HL-60 (cell line): ENCODE measurements at regions not wholly inside any gene's neighbourhood (a gene's known extent, or its start where the extent isn't known, plus 50 kb on each side); places are given as distances from the start of the nearest gene placed in this dataset.

ENCODE experiments used
- GABPA ChIP-seq: IDR thresholded peaks from 2 replicates; pipeline ENCODE4 v1.6.1; 2012; ENCODE audit warnings: low read depth
- POLR2AphosphoS5 ChIP-seq: IDR thresholded peaks from 2 replicates; pipeline ENCODE4 v1.6.1; 2012; ENCODE audit warnings: low read depth
- SPI1 ChIP-seq: IDR thresholded peaks from 2 replicates; pipeline ENCODE4 v1.6.1; 2012; ENCODE audit warnings: low read depth, mild to moderate bottlenecking, borderline replicate concordance
- TF ChIP-seq, protein P1 (sequence below): IDR thresholded peaks from one replicate; pipeline ENCODE4 v1.5.1; 2011; ENCODE audit warnings: low read length, control low read depth, inconsistent platforms; ENCODE audit not compliant: insufficient read depth
- TF ChIP-seq, protein P2 (sequence below): IDR thresholded peaks from 2 replicates; pipeline ENCODE4 v1.6.1; 2012; ENCODE audit warnings: low read depth; ENCODE audit not compliant: insufficient replicate concordance

DNA sequence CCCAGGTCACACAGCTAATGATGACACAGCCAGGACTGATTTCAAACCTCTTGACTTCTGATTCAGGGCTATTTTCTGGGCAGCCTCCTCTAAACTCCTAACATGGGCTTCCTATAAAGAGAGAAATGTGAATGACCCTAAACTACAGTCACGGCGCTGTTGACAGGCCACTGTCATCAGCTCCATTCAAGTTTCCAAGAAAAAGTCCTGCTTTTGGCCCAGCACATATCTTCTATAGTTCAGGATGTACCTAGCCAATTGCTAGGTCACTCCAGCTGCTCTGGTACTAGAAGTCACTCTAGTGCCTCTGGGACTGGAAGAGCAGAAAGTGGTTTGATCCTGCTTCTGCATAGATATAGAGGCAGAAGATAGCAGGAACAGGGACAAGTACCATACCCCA, 64.9 kb upstream of the TARS1 start:
- TF ChIP-seq, protein P1, sequence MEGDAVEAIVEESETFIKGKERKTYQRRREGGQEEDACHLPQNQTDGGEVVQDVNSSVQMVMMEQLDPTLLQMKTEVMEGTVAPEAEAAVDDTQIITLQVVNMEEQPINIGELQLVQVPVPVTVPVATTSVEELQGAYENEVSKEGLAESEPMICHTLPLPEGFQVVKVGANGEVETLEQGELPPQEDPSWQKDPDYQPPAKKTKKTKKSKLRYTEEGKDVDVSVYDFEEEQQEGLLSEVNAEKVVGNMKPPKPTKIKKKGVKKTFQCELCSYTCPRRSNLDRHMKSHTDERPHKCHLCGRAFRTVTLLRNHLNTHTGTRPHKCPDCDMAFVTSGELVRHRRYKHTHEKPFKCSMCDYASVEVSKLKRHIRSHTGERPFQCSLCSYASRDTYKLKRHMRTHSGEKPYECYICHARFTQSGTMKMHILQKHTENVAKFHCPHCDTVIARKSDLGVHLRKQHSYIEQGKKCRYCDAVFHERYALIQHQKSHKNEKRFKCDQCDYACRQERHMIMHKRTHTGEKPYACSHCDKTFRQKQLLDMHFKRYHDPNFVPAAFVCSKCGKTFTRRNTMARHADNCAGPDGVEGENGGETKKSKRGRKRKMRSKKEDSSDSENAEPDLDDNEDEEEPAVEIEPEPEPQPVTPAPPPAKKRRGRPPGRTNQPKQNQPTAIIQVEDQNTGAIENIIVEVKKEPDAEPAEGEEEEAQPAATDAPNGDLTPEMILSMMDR: no peak
- TF ChIP-seq GABPA (no peak), POLR2AphosphoS5 (no peak), SPI1 (no peak)
- TF ChIP-seq, protein P2, sequence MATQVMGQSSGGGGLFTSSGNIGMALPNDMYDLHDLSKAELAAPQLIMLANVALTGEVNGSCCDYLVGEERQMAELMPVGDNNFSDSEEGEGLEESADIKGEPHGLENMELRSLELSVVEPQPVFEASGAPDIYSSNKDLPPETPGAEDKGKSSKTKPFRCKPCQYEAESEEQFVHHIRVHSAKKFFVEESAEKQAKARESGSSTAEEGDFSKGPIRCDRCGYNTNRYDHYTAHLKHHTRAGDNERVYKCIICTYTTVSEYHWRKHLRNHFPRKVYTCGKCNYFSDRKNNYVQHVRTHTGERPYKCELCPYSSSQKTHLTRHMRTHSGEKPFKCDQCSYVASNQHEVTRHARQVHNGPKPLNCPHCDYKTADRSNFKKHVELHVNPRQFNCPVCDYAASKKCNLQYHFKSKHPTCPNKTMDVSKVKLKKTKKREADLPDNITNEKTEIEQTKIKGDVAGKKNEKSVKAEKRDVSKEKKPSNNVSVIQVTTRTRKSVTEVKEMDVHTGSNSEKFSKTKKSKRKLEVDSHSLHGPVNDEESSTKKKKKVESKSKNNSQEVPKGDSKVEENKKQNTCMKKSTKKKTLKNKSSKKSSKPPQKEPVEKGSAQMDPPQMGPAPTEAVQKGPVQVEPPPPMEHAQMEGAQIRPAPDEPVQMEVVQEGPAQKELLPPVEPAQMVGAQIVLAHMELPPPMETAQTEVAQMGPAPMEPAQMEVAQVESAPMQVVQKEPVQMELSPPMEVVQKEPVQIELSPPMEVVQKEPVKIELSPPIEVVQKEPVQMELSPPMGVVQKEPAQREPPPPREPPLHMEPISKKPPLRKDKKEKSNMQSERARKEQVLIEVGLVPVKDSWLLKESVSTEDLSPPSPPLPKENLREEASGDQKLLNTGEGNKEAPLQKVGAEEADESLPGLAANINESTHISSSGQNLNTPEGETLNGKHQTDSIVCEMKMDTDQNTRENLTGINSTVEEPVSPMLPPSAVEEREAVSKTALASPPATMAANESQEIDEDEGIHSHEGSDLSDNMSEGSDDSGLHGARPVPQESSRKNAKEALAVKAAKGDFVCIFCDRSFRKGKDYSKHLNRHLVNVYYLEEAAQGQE: no peak
